GM18867 (cell line): ENCODE measurements at regions not wholly inside any gene's neighbourhood (a gene's known extent, or its start where the extent isn't known, plus 50 kb on each side); places are given as distances from the start of the nearest gene placed in this dataset.
"Not testable (repeated sequence)": the region's sequence is repeated elsewhere in the genome, so short reads cannot be mapped to it uniquely, and the experiment has no call there.

ENCODE experiments used
- ATAC-seq: cut with Tn5 transposase; IDR thresholded peaks from one replicate; pipeline ENCODE4 v1.9.1; 2021; ENCODE audit warnings: mild to moderate bottlenecking, moderate library complexity; ENCODE audit not compliant: unreplicated experiment

- peak; percentile 32 for ATAC-seq
Measured at GRCh38 chr2:212914392-212914791, 237.0 kb downstream of the IKZF2 start.

GRCh38 chr2:212913640-212914306, 237.6 kb downstream of the IKZF2 start:
- no peak for ATAC-seq

- no peak for ATAC-seq
Measured at GRCh38 chr2:212912445-212913103, 238.8 kb downstream of the IKZF2 start.

GRCh38 chr2:212911011-212911410, 240.4 kb downstream of the IKZF2 start:
- ATAC-seq: peak; percentile 55

DNA sequence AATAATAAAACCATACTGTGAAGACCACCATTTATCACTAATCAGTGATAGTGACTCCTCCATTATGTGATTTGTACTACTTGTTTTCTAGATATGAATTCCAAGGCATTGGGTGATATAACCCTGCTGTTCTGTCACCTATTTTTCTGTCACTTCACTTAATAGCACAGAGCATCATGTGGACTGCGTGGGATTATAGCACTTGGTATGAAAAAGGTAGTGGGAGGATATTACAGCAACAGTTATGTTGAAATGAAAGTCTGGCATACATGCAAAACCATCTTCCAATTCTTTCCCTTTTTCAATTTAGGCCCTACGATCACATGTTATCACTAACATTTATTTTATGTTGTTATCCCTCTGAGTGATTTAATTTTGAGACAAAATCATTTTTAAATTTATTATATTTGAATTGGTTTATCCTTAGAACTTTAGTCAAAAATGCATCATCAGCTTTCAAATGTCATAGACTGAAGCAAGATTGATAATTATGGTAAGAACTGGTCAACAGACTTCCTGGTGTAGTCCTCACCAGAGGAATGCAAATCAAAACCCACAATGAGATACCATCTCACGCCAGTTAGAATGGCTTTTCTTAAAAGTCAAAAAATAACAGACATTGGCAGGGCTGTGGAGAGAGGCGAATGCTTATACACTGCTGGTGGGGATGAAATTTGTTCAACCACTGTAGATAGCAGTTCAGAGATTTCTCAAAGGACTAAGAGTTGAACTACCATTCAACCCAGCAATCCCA, 242.6 kb downstream of the IKZF2 start:
- no peak for ATAC-seq

GRCh38 chr2:212908031-212908430, 243.4 kb downstream of the IKZF2 start:
- no peak for ATAC-seq

GRCh38 chr2:212906620-212907019, 244.8 kb downstream of the IKZF2 start:
- no peak for ATAC-seq

- no peak for ATAC-seq
Measured at GRCh38 chr2:212905640-212906201, 245.7 kb downstream of the IKZF2 start.

DNA sequence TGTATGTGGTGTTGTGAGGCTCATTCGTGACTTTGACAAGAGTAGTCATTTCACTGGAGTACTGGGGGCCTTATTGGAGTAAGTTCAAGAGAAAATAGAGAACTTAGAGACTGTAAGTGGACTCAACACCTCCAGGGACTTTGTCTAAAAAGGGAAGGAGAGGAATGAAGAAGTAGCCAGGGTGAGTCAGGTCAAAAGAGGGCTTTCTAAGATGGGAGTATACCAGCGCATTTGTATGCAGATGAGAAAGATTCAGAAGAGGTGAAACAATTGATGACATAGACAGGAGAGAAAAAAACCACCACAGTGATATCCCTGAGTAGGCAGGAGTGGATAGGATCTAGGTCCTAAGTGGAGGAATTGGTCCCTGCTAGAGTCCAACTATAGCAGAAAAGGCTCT, 246.8 kb downstream of the IKZF2 start:
- ATAC-seq: no peak

DNA sequence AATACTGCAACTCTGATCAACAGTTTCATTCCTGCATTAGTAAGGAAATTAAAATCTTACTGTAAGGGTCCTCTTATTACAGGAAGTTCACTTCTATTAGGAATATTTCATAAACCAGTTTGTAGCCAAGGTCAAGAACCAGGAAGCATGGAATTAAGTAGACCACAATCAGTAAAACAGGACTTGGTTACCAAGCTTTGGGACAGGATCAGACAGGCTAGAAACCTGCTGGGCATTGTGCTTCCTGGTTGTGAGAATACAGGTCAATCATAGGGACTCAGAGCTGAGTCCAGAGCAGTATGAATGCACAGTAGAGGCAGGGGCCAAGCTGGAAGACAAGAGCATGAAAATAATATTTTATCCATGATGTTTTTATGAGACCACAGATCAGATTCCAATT, 248.0 kb downstream of the IKZF2 start:
- no peak for ATAC-seq

DNA sequence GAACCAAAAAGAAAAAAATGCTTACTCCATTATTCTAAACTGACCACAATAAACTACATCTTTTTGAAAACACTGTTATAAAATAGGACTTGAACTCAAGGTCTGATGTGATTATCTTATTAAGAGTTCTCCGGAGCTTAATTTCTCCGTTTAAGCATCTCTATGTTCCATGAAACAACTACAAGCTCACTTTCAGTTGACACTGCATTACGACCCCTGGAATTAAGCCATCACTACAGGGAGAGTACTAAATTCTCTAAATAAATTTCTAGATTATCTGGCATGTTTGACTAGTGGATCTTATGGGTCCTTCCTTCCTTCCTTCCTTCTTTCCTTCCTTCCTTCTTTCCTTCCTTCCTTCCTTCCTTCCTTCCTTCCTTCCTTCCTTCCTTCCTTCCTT, 249.0 kb downstream of the IKZF2 start:
- no peak for ATAC-seq

DNA sequence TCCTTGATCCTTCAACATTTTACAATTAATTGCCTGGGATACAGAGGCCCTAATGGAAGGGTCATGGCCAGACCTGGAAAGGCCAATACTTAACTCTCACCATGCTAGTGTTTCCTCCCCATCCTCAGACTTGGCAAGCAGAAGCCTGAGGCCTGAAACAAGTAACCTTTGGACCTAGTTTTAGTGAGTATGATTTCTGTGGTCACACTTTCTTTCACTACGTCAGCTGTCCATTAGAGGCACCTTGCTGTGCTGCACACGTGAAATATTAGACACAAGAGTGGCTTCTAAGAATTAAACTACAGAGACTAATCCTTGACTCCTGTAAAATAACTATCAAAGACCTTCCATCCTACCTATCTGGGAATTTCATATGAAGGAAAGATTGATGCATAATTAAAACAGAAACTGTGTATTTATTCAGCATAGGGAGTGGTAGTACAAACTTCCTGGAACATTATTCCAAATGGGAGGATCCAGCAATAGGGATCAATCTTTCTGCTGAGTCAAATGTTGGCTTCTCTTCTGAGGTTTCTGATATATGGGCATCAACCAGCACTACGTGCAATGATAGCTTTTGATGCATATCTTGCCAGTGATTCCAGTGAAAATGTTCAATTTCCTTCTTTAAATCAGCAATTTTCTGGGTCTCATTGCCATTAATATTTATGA, 249.7 kb downstream of the IKZF2 start:
- ATAC-seq: no peak

DNA sequence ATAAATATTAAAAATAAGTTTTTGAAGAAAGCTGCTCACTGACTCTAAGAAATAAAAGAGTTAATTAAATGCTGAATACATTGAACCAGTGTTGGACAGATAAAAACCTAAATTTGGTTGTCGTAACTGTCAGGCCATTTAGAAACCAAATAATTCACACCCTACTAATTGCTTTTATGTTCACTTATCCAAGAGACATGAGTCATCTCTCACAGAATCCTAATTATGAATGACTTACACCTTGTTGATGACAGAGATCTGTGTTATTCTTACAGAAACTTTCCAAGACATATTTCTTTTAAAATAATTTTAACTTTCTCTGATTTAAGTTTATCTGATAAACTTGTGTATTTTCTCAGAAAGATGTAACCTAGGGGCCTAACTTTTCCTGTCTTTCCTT, 250.7 kb downstream of the IKZF2 start:
- ATAC-seq: no peak

- ATAC-seq: no peak
Measured at GRCh38 chr2:212898011-212898410, 253.4 kb downstream of the IKZF2 start.

DNA sequence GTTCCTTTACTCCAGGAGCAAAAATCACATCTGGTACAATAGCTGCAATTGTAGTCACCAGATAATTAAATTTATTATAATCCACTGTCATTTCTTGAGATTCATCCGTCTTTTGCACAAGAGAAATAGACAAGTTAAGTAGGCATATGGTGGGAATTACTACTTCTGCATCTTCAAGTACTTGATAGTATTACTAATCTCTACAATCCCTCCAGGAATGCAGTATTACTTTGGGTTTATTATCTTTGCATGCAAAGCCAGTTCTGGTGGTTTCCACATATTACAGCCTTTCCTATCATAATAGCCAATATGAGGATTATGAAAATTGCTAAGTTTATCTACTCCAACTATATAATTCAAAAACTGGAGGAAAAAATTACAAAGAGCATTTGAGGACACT, 254.1 kb downstream of the IKZF2 start:
- ATAC-seq: no peak

GRCh38 chr2:212894026-212894425, 257.4 kb downstream of the IKZF2 start:
- no peak for ATAC-seq

DNA sequence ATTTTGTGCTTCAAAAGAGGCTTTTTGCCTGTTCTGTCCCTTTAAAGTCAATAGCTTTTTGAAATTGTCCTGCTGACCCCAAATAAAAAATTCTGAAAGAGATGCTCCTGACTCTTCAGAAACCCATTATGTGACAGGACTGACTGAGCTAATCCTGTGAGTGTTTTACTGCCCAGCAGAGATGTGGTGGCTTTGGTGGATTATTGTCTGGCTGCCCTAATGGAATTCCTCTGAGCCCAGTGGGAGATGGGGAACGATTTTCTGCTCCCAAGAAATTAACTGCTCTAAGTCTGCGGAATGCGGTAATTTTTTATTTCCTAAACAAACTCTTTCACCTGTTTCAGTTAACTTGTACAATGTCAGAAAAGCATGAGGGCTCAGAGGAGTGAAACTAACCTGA, 258.2 kb downstream of the IKZF2 start:
- ATAC-seq: no peak

DNA sequence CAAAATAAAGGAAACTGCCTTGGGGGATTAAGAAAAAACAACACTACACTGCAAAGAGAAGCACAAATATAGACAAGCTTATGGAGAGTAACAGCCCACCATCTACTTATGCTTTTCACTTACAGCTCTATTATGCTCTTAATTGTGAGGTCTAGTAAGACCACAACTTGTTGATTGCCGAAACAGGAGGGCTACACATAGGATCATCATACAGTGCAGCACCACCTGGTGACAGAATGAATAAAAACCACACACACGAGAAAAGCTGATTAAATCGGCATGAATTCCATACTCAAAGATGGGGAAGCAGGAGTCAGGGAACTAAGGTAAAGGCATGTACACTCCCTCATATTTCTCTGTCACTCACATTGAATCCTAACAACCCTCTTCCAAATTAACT, 259.2 kb downstream of the IKZF2 start:
- peak; percentile 58 for ATAC-seq

DNA sequence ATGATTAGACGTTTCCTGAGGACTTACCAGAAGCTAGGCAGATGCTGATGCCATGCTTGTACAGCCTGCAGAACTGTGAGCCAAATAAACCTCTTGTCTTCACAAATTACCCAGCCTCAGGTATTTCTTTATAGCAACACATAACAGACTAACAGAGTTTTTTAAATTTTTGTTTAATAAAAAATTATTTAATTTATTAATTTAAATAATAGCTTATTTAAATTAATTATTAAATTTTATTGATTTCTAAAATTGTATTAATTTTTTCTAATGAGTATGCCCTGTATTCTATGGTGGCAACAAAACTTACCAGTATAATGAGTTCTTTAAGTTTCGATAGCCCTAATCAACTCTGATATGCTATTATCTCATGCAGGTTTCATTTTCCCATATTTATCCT, 259.8 kb downstream of the IKZF2 start:
- ATAC-seq: no peak

DNA sequence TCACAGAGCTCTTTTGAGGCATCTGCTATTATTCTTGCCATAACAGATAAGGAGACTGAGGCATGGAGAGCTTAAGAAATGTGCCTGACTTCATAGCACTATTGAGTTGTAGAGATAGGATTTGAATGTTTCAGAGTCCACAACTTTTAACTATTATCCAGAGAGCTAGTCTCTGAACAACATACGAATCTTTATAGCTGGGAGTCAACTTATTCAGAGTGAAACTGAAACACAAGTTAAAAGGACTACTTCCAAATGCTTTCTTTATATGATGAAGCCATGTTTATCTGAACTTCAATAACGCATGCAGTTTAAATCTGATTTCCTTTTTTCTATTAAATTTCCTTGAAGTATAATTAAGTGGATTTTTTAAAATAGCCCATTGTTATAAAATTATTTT, 268.8 kb downstream of the IKZF2 start:
- peak; percentile 50 for ATAC-seq

- ATAC-seq: not testable (repeated sequence)
Measured at GRCh38 chr2:212876556-212876955, 274.9 kb downstream of the IKZF2 start.
